ENCODE measurements at regions not wholly inside any gene's neighbourhood (a gene's known extent, or its start where the extent isn't known, plus 50 kb on each side); places are given as distances from the start of the nearest gene placed in this dataset.

GRCh38 chr1:34538481-34538880, 216.4 kb upstream of the GJB5 start:
- peaks cover 0 to 7% (median 0%) of the 10 kb centered on the region in 3 donors for H3K9me3 ChIP-seq (replicated peaks in 1 of 3)
- H3K36me3 ChIP-seq (replicated peaks in 1 of 2), result no peaks in the 10 kb centered on the region
- TF ChIP-seq CTCF (IDR thresholded peaks at IDR 0.05) (no peak), POLR2A (IDR thresholded peaks at IDR 0.05) (no peak)
- no peak overlapping the region for H3K4me3 ChIP-seq
- intact Hi-C loops (cut with DNase I), result no loop called here
- no peak overlapping the region for H3K27ac ChIP-seq
- H3K27me3 ChIP-seq, result peaks cover 4% of the 10 kb centered on the region
- H3K4me1 ChIP-seq (replicated peaks in 1 of 2), result no peaks in the 10 kb centered on the region
- no peak for DNase-seq

- H3K9me3 ChIP-seq (replicated peaks in 1 of 3), result no peaks in the 10 kb centered on the region
- H3K27ac ChIP-seq, result no peak overlapping the region
- peak in 2 of 7 donors; percentile 22 to 33 for DNase-seq
- no peak for TF ChIP-seq POLR2A (IDR thresholded peaks at IDR 0.05)
- peak in 1 of 6 experiments; percentile 27 for TF ChIP-seq CTCF (IDR thresholded peaks at IDR 0.05)
- H3K4me3 ChIP-seq, result no peak overlapping the region
- WGBS, 4 donors, result 36 to 51% (median 44%) methylated on average over 3 of the region's 3 CpGs
- intact Hi-C loops (cut with DNase I), result no loop called here
- no peaks in the 10 kb centered on the region for H3K4me1 ChIP-seq (replicated peaks in 1 of 2)
- no peaks in the 10 kb centered on the region for H3K27me3 ChIP-seq
- H3K36me3 ChIP-seq (replicated peaks in 1 of 2), result no peaks in the 10 kb centered on the region
These were observed 207.7 kb upstream of the GJB5 start for GRCh38 chr1:34547046-34547674.

GRCh38 chr1:34549199-34549598, 205.6 kb upstream of the GJB5 start:
- Histone ChIP-seq H3K27me3 (no peaks in the 10 kb centered on the region), H3K4me3 (no peak overlapping the region), H3K36me3 (replicated peaks in 1 of 2) (no peaks in the 10 kb centered on the region), H3K4me1 (replicated peaks in 1 of 2) (no peaks in the 10 kb centered on the region), H3K9me3 (replicated peaks in 1 of 3) (no peaks in the 10 kb centered on the region), H3K27ac (no peak overlapping the region)
- peak in 2 of 7 donors; percentile 24 for DNase-seq
- intact Hi-C loops (cut with DNase I), result no loop called here
- WGBS, 4 donors, result 8 to 30% (median 22%) methylated on average over 2 to 5 of the region's 5 CpGs
- TF ChIP-seq CTCF (IDR thresholded peaks at IDR 0.05) (no peak), POLR2A (IDR thresholded peaks at IDR 0.05) (no peak)

GRCh38 chr1:34578306-34578705, 176.5 kb upstream of the GJB5 start:
- Histone ChIP-seq H3K4me3 (no peak overlapping the region), H3K9me3 (replicated peaks in 1 of 3) (no peaks in the 10 kb centered on the region), H3K4me1 (replicated peaks in 1 of 2) (no peaks in the 10 kb centered on the region), H3K36me3 (replicated peaks in 1 of 2) (no peaks in the 10 kb centered on the region), H3K27me3 (peaks cover 12% of the 10 kb centered on the region), H3K27ac (no peak overlapping the region)
- intact Hi-C loops (cut with DNase I), result no loop called here
- DNase-seq, result no peak
- WGBS, 4 donors, result 51 to 70% (median 69%) methylated on average over 3 of the region's 3 CpGs
- TF ChIP-seq POLR2A (IDR thresholded peaks at IDR 0.05) (no peak), CTCF (IDR thresholded peaks at IDR 0.05) (no peak)

All from adrenal gland (tissue), 9 donors.